HEK293T (cell line): ENCODE measurements at regions not wholly inside any gene's neighbourhood (a gene's known extent, or its start where the extent isn't known, plus 50 kb on each side); places are given as distances from the start of the nearest gene placed in this dataset.

Experiments used
- ARNT ChIP-seq: fragments of 450-650 bp; IDR thresholded peaks from 2 replicates; pipeline ENCODE4 v1.6.1; 2017; ENCODE audit warnings: mild to moderate bottlenecking
- BHLHE40 ChIP-seq: fragments of 450-650 bp; IDR thresholded peaks from 2 replicates; pipeline ENCODE4 v1.6.1; 2016; ENCODE audit warnings: mild to moderate bottlenecking, moderate library complexity, borderline replicate concordance
- CTBP1 ChIP-seq: fragments of 450-650 bp; IDR thresholded peaks from 2 replicates; pipeline ENCODE4 v1.6.1; 2016; ENCODE audit warnings: borderline replicate concordance
- ELF4 ChIP-seq: fragments of 450-650 bp; IDR thresholded peaks from 2 replicates; pipeline ENCODE4 v1.6.1; 2017; ENCODE audit warnings: antibody characterized with exemption
- FOXA1 ChIP-seq: fragments of 450-650 bp; IDR thresholded peaks from 2 replicates; pipeline ENCODE4 v1.6.1; 2016; ENCODE audit warnings: mild to moderate bottlenecking
- FOXK2 ChIP-seq: fragments of 450-650 bp; IDR thresholded peaks from 2 replicates; pipeline ENCODE4 v1.6.1; 2016; ENCODE audit warnings: mild to moderate bottlenecking
- FOXM1 ChIP-seq: fragments of 450-650 bp; IDR thresholded peaks from 2 replicates; pipeline ENCODE4 v1.6.1; 2017; ENCODE audit warnings: mild to moderate bottlenecking, borderline replicate concordance
- NFRKB ChIP-seq: fragments of 450-650 bp; IDR thresholded peaks from 2 replicates; pipeline ENCODE4 v1.6.1; 2016; ENCODE audit warnings: mild to moderate bottlenecking, moderate library complexity
- SP1 ChIP-seq: fragments of 450-650 bp; IDR thresholded peaks from 2 replicates; pipeline ENCODE4 v1.6.1; 2017
- TARDBP ChIP-seq: fragments of 450-650 bp; IDR thresholded peaks from 2 replicates; pipeline ENCODE4 v1.6.1; 2016
- TF ChIP-seq, protein P1 (sequence below): fragments of 450-650 bp; IDR thresholded peaks from 2 replicates; pipeline ENCODE4 v1.6.1; 2016

DNA sequence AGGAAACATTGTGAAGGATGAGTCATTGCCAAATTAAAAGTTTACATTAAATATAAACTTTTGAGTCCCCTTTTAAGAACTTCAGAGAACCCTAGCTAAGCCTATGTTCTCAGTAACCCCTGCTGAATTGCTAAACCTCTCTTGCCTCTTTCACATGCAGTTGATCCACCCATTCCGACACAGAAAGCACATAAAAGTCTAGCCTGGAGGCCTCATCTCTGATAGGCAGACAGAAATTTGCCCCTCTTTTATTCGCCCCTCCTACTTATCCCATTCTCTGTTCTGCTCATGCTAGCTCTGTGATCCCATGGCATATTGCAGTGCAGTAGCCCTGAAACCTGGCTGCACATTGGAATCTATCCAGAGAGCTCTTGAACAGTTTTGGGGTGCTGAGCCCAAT lies 58.2 kb upstream of the PDE3B start:
- TF ChIP-seq SP1: no peak
- no peak for TF ChIP-seq ELF4
- TF ChIP-seq TARDBP: no peak
- no peak for TF ChIP-seq FOXK2
- no peak for TF ChIP-seq BHLHE40
- TF ChIP-seq, protein P1, sequence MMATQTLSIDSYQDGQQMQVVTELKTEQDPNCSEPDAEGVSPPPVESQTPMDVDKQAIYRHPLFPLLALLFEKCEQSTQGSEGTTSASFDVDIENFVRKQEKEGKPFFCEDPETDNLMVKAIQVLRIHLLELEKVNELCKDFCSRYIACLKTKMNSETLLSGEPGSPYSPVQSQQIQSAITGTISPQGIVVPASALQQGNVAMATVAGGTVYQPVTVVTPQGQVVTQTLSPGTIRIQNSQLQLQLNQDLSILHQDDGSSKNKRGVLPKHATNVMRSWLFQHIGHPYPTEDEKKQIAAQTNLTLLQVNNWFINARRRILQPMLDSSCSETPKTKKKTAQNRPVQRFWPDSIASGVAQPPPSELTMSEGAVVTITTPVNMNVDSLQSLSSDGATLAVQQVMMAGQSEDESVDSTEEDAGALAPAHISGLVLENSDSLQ: no peak
- no peak for TF ChIP-seq CTBP1
- no peak for TF ChIP-seq FOXM1
- no peak for TF ChIP-seq ARNT
- no peak for TF ChIP-seq FOXA1
- TF ChIP-seq NFRKB: no peak
